Transverse colon (tissue), 4 donors: ENCODE measurements at regions not wholly inside any gene's neighbourhood (a gene's known extent, or its start where the extent isn't known, plus 50 kb on each side); places are given as distances from the start of the nearest gene placed in this dataset.
"Not testable (repeated sequence)": the region's sequence is repeated elsewhere in the genome, so short reads cannot be mapped to it uniquely, and the experiment has no call there.

ENCODE experiments used
- DNase-seq: peaks from one replicate; pipeline ENCODE4 v3.0.0-alpha.2; 2019
- H3K27ac ChIP-seq, 4 donors: fragments of 200-600 bp; sonication (generic); 2 replicates each; pipeline ENCODE4 v1.5.1; 2016 to 2018; ENCODE audit warnings: inconsistent platforms in 4 of 4
- H3K27me3 ChIP-seq: fragments of 200-600 bp; sonication (generic); 2 replicates; pipeline ENCODE4 v1.5.1; 2017; ENCODE audit warnings: inconsistent platforms
- H3K36me3 ChIP-seq, 4 donors: fragments of 200-600 bp; sonication (generic); 2 replicates each; pipeline ENCODE4 v1.5.1; 2017 to 2019; ENCODE audit warnings: inconsistent platforms in 4 of 4
- H3K4me1 ChIP-seq, 4 donors: fragments of 200-600 bp; sonication (generic); 2 replicates each; pipeline ENCODE4 v1.5.1; 2017 to 2020; ENCODE audit warnings: inconsistent platforms in 4 of 4
- H3K4me3 ChIP-seq, 4 donors: fragments of 200-600 bp; sonication (generic); 1 replicate in 1 of 4; 2 replicates in 3 of 4; pipeline versions ENCODE4 v1.5.1 to v1.6.1; 2017 to 2019; ENCODE audit warnings: inconsistent platforms in 4 of 4
- H3K9me3 ChIP-seq, 2 donors: fragments of 200-600 bp; sonication (generic); 2 replicates each; pipeline ENCODE4 v1.5.1; 2017 to 2019; ENCODE audit warnings: inconsistent platforms in 2 of 2
- CTCF ChIP-seq, 5 experiments: fragments of 200-600 bp in 3 of 5; fragments of 450-650 bp in 2 of 5; sonication (generic) in 3 of 5; IDR thresholded peaks; 1 replicate in 2 of 5; 2 replicates in 3 of 5; pipeline ENCODE4 v1.5.1; 2016 to 2017; ENCODE audit warnings: antibody characterized with exemption in 5 of 5, inconsistent platforms in 3 of 5, mild to moderate bottlenecking in 2 of 5, moderate library complexity in 1 of 5
- EP300 ChIP-seq: sonication (generic); formaldehyde crosslinking; IDR thresholded peaks from one replicate; pipeline ENCODE4 v1.6.1; 2017; ENCODE audit warnings: antibody characterized with exemption, low read depth
- POLR2A ChIP-seq: fragments of 450-650 bp; IDR thresholded peaks from one replicate; pipeline ENCODE4 v1.6.1; 2016; ENCODE audit warnings: antibody characterized with exemption, mild to moderate bottlenecking, moderate library complexity
- POLR2AphosphoS5 ChIP-seq, 3 donors: sonication (generic); formaldehyde crosslinking; IDR thresholded peaks; one replicate each; pipeline ENCODE4 v1.6.1; 2016; ENCODE audit warnings: antibody characterized with exemption in 3 of 3
- WGBS, 2 donors: methylation state at CpG; one replicate each; pipeline ENCODE4 v1.1.5; 2018; ENCODE audit warnings: low coverage in 1 of 2; 5-methylcytosine and 5-hydroxymethylcytosine counted together
- in situ Hi-C, 4 donors: fragments of 200-750 bp; cut with MboI; loops; one replicate each; pipeline versions ENCODE4 v1.15.0 to v1.15.1; 2017; ENCODE audit warnings: low sequenced_read_pairs in 3 of 4, low pct_ligation_motif_present in 1 of 4, low pct_unique_long_range_greater_than_20kb in 1 of 4
- intact Hi-C: fragments of 100-400 bp; cut with DNase I; formaldehyde crosslinking; loops from one replicate; pipeline ENCODE4 v1.15.1; 2023; ENCODE audit warnings: low total_unique reads

GRCh38 chrX:65586491-65586890 is 51.9 kb upstream of the LAS1L start:
- no peaks in the 10 kb centered on the region for H3K27me3 ChIP-seq
- 91% methylated on average over 6 of the region's 6 CpGs; no CpG with 5 or more reads in 1 of the 2 donors for whole genome bisulfite sequencing, 2 donors
- TF ChIP-seq CTCF (IDR thresholded peaks at IDR 0.05): no peak
- no peak for TF ChIP-seq POLR2AphosphoS5 (IDR thresholded peaks at IDR 0.05)
- no peak for TF ChIP-seq EP300
- TF ChIP-seq POLR2A: no peak
- no peaks in the 10 kb centered on the region for H3K36me3 ChIP-seq
- H3K4me3 ChIP-seq: no peak overlapping the region
- intact Hi-C loops (no loop called here), in situ Hi-C loops (loop anchor here (10.0 to 25.0 kb wide), 5 partner anchors 126 to 1151 kb away; no protein-coding TSS in a partner anchor)
- H3K27ac ChIP-seq: no peak overlapping the region
- no peak for DNase-seq
- no peaks in the 10 kb centered on the region for H3K9me3 ChIP-seq
- H3K4me1 ChIP-seq: peaks cover 0 to 20% (median 5%) of the 10 kb centered on the region in 4 donors

GRCh38 chrX:65585226-65585625 is 50.6 kb upstream of the LAS1L start:
- H3K4me1 ChIP-seq: peaks cover 0 to 20% (median 5%) of the 10 kb centered on the region in 4 donors
- intact Hi-C loops, H3K27ac ChIP-seq, H3K36me3 ChIP-seq, H3K4me3 ChIP-seq, H3K9me3 ChIP-seq, DNase-seq, H3K27me3 ChIP-seq: not testable (repeated sequence)
- in situ Hi-C loops: loop anchor here (10.0 to 25.0 kb wide), 5 partner anchors 127 to 1152 kb away; no protein-coding TSS in a partner anchor
- whole genome bisulfite sequencing, 2 donors: 68% methylated on average over 13 of the region's 13 CpGs; no CpG with 5 or more reads in 1 of the 2 donors
